NK-92 (cell line): ENCODE measurements at regions not wholly inside any gene's neighbourhood (a gene's known extent, or its start where the extent isn't known, plus 50 kb on each side); places are given as distances from the start of the nearest gene placed in this dataset.

ENCODE experiments used
- DNase-seq: peaks from one replicate; lab custom pipeline; 2025; ENCODE audit not compliant: unreplicated experiment; lab: John Stamatoyannopoulos, UW

- DNase-seq: no peak
These were observed 629.1 kb downstream of the LIG4 start for GRCh38 chr13:107586216-107586615.

GRCh38 chr13:107585469-107586180 lies 629.7 kb downstream of the LIG4 start:
- no peak for DNase-seq

- no peak for DNase-seq
These were observed 633.2 kb downstream of the LIG4 start for GRCh38 chr13:107582171-107582570.

GRCh38 chr13:107580741-107581412 lies 634.5 kb downstream of the LIG4 start:
- no peak for DNase-seq

- DNase-seq: no peak
These were observed 638.9 kb downstream of the LIG4 start for GRCh38 chr13:107576430-107576829.

GRCh38 chr13:107574517-107575210 lies 640.7 kb downstream of the LIG4 start:
- no peak for DNase-seq

GRCh38 chr13:107573184-107573583 lies 642.2 kb downstream of the LIG4 start:
- no peak for DNase-seq

GRCh38 chr13:107572156-107572555 lies 643.2 kb downstream of the LIG4 start:
- no peak for DNase-seq

- no peak for DNase-seq
These were observed 647.2 kb downstream of the LIG4 start for GRCh38 chr13:107568181-107568580.

GRCh38 chr13:107563099-107563925 lies 652.0 kb downstream of the LIG4 start:
- no peak for DNase-seq

GRCh38 chr13:107562203-107562602 lies 653.1 kb downstream of the LIG4 start:
- no peak for DNase-seq

GRCh38 chr13:107554460-107554859 lies 660.9 kb downstream of the LIG4 start:
- no peak for DNase-seq

GRCh38 chr13:107553838-107554237 lies 661.5 kb downstream of the LIG4 start:
- DNase-seq: no peak

- DNase-seq: no peak
These were observed 663.8 kb downstream of the LIG4 start for GRCh38 chr13:107551521-107551920.

- DNase-seq: no peak
These were observed 667.0 kb downstream of the LIG4 start for GRCh38 chr13:107548338-107548737.

- DNase-seq: no peak
These were observed 669.3 kb downstream of the LIG4 start for GRCh38 chr13:107545946-107546502.

- no peak for DNase-seq
These were observed 680.8 kb downstream of the LIG4 start for GRCh38 chr13:107534548-107534947.

GRCh38 chr13:107531816-107532215 lies 683.5 kb downstream of the LIG4 start:
- no peak for DNase-seq

- no peak for DNase-seq
These were observed 684.2 kb downstream of the LIG4 start for GRCh38 chr13:107531180-107531579.

GRCh38 chr13:107529035-107529434 lies 686.3 kb downstream of the LIG4 start:
- DNase-seq: no peak

- no peak for DNase-seq
These were observed 696.6 kb downstream of the LIG4 start for GRCh38 chr13:107518780-107519179.
